Loucy (cell line): ENCODE measurements at regions not wholly inside any gene's neighbourhood (a gene's known extent, or its start where the extent isn't known, plus 50 kb on each side); places are given as distances from the start of the nearest gene placed in this dataset.

Source experiments
- H2AFZ ChIP-seq: fragments of 200-600 bp; sonication (generic); 2 replicates; pipeline ENCODE4 v1.6.0; 2016; ENCODE audit warnings: antibody characterized with exemption, mild to moderate bottlenecking, low read length, moderate library complexity
- H3F3A ChIP-seq: fragments of 200-600 bp; 2 replicates; pipeline ENCODE4 v1.6.0; 2016; ENCODE audit warnings: antibody characterized with exemption, low read depth, mild to moderate bottlenecking
- H3K27me3 ChIP-seq: fragments of 200-600 bp; sonication (generic); 2 replicates; pipeline ENCODE4 v1.6.1; 2014; ENCODE audit warnings: low read length, mild to moderate bottlenecking; ENCODE audit not compliant: insufficient read depth, poor library complexity, severe bottlenecking
- H3K36me3 ChIP-seq: fragments of 200-600 bp; sonication (generic); 2 replicates; pipeline ENCODE4 v1.6.1; 2016; ENCODE audit warnings: low read length; ENCODE audit not compliant: insufficient read depth
- H3K4me1 ChIP-seq: fragments of 200-600 bp; sonication (generic); 2 replicates; pipeline ENCODE4 v1.5.1; 2014; ENCODE audit warnings: low read length, mild to moderate bottlenecking; ENCODE audit not compliant: insufficient read depth, poor library complexity, severe bottlenecking
- H3K4me2 ChIP-seq: fragments of 200-600 bp; sonication (generic); 2 replicates; pipeline ENCODE4 v1.6.0; 2014; ENCODE audit warnings: antibody characterized with exemption, low read length, low read depth, mild to moderate bottlenecking; ENCODE audit not compliant: poor library complexity, severe bottlenecking
- H3K4me3 ChIP-seq: fragments of 200-600 bp; sonication (generic); 2 replicates; pipeline ENCODE4 v1.5.1; 2014; ENCODE audit warnings: low read length, mild to moderate bottlenecking, mixed read lengths; ENCODE audit not compliant: poor library complexity, severe bottlenecking
- H3K79me2 ChIP-seq: fragments of 200-600 bp; sonication (generic); 2 replicates; pipeline ENCODE4 v1.6.1; 2014; ENCODE audit warnings: low read length; ENCODE audit not compliant: insufficient read depth
- H3K9ac ChIP-seq: fragments of 200-600 bp; sonication (generic); 2 replicates; pipeline ENCODE4 v1.6.0; 2014; ENCODE audit warnings: mild to moderate bottlenecking, low read depth, low read length, moderate library complexity; ENCODE audit not compliant: poor library complexity, severe bottlenecking
- H3K9me2 ChIP-seq: fragments of 200-600 bp; sonication (generic); replicated peaks from 2 replicates; pipeline ENCODE4 v1.6.1; 2016; ENCODE audit warnings: low read depth, low read length, mixed read lengths
- H3K9me3 ChIP-seq: fragments of 200-600 bp; sonication (generic); 2 replicates; pipeline ENCODE4 v1.6.1; 2014; ENCODE audit warnings: mild to moderate bottlenecking, antibody characterized with exemption, low read length, low read depth; ENCODE audit not compliant: insufficient read depth
- H4K20me1 ChIP-seq: fragments of 200-600 bp; sonication (generic); 2 replicates; pipeline ENCODE4 v1.6.0; 2014; ENCODE audit warnings: antibody characterized with exemption, low read length, mild to moderate bottlenecking; ENCODE audit not compliant: insufficient read depth, poor library complexity, severe bottlenecking
- CTCF ChIP-seq: fragments of 200-600 bp; sonication (generic); conservative IDR thresholded peaks from 2 replicates; pipeline ENCODE4 v1.5.1; 2014; ENCODE audit warnings: mild to moderate bottlenecking, antibody characterized with exemption, low read length
- EZH2phosphoT487 ChIP-seq: fragments of 200-600 bp; IDR thresholded peaks from 2 replicates; pipeline ENCODE4 v1.6.1; 2018; ENCODE audit warnings: antibody characterized with exemption, mild to moderate bottlenecking, moderate library complexity, borderline replicate concordance

- no peak overlapping the region for H3K4me2 ChIP-seq
- H3K79me2 ChIP-seq, result no peaks in the 10 kb centered on the region
- H2AFZ ChIP-seq, result no peak overlapping the region
- H3K36me3 ChIP-seq, result no peaks in the 10 kb centered on the region
- H3F3A ChIP-seq, result no peaks in the 10 kb centered on the region
- no peaks in the 10 kb centered on the region for H3K27me3 ChIP-seq
- no peak overlapping the region for H3K9ac ChIP-seq
- no peaks in the 10 kb centered on the region for H4K20me1 ChIP-seq
- H3K9me2 ChIP-seq, result no peaks in the 10 kb centered on the region
- TF ChIP-seq CTCF, result no peak
- no peak for TF ChIP-seq EZH2phosphoT487
- H3K4me1 ChIP-seq, result no peaks in the 10 kb centered on the region
- no peak overlapping the region for H3K4me3 ChIP-seq
- H3K9me3 ChIP-seq, result no peaks in the 10 kb centered on the region
Measured at GRCh38 chr7:51589111-51589510, 272.5 kb upstream of the COBL start.

GRCh38 chr7:51587604-51588003 lies 271.0 kb upstream of the COBL start:
- Histone ChIP-seq H3K79me2 (no peaks in the 10 kb centered on the region), H3K36me3 (no peaks in the 10 kb centered on the region), H3F3A (no peaks in the 10 kb centered on the region), H3K9me3 (no peaks in the 10 kb centered on the region), H3K4me3 (no peak overlapping the region), H3K4me2 (no peak overlapping the region), H3K9me2 (no peaks in the 10 kb centered on the region), H3K9ac (no peak overlapping the region), H3K27me3 (no peaks in the 10 kb centered on the region), H3K4me1 (no peaks in the 10 kb centered on the region), H2AFZ (no peak overlapping the region), H4K20me1 (no peaks in the 10 kb centered on the region)
- TF ChIP-seq EZH2phosphoT487 (no peak), CTCF (no peak)

- Histone ChIP-seq H3K9me3 (no peaks in the 10 kb centered on the region), H3K9ac (no peak overlapping the region), H3K27me3 (no peaks in the 10 kb centered on the region), H3F3A (no peaks in the 10 kb centered on the region), H3K79me2 (no peaks in the 10 kb centered on the region), H4K20me1 (no peaks in the 10 kb centered on the region), H2AFZ (no peak overlapping the region), H3K4me2 (no peak overlapping the region), H3K4me1 (no peaks in the 10 kb centered on the region), H3K36me3 (no peaks in the 10 kb centered on the region), H3K9me2 (no peaks in the 10 kb centered on the region), H3K4me3 (no peak overlapping the region)
- TF ChIP-seq EZH2phosphoT487, result no peak
- TF ChIP-seq CTCF, result no peak
Measured at GRCh38 chr7:51577390-51577789, 260.8 kb upstream of the COBL start.
